22Rv1 (cell line): ENCODE measurements at regions not wholly inside any gene's neighbourhood (a gene's known extent, or its start where the extent isn't known, plus 50 kb on each side); places are given as distances from the start of the nearest gene placed in this dataset.
"Not testable (repeated sequence)": the region's sequence is repeated elsewhere in the genome, so short reads cannot be mapped to it uniquely, and the experiment has no call there.

Experiments
- H3K27ac ChIP-seq: fragments of 450-650 bp; 2 replicates; pipeline ENCODE4 v1.5.1; 2017
- CTCF ChIP-seq: fragments of 450-650 bp; IDR thresholded peaks from 2 replicates; pipeline ENCODE4 v1.5.1; 2017; ENCODE audit warnings: mild to moderate bottlenecking
- ZFX ChIP-seq: fragments of 450-650 bp; IDR thresholded peaks from 2 replicates; pipeline ENCODE4 v1.6.1; 2017; ENCODE audit warnings: antibody characterized with exemption, borderline replicate concordance

GRCh38 chr17:83189044-83190003, 109.9 kb downstream of the METRNL start:
- no peak for TF ChIP-seq ZFX
- no peak for TF ChIP-seq CTCF
- no peak overlapping the region for H3K27ac ChIP-seq

GRCh38 chr17:83190004-83190385, 110.6 kb downstream of the METRNL start:
- TF ChIP-seq ZFX (no peak), CTCF (no peak)
- no peak overlapping the region for H3K27ac ChIP-seq

GRCh38 chr17:83190601-83191387, 111.4 kb downstream of the METRNL start:
- TF ChIP-seq CTCF (no peak), ZFX (no peak)

DNA sequence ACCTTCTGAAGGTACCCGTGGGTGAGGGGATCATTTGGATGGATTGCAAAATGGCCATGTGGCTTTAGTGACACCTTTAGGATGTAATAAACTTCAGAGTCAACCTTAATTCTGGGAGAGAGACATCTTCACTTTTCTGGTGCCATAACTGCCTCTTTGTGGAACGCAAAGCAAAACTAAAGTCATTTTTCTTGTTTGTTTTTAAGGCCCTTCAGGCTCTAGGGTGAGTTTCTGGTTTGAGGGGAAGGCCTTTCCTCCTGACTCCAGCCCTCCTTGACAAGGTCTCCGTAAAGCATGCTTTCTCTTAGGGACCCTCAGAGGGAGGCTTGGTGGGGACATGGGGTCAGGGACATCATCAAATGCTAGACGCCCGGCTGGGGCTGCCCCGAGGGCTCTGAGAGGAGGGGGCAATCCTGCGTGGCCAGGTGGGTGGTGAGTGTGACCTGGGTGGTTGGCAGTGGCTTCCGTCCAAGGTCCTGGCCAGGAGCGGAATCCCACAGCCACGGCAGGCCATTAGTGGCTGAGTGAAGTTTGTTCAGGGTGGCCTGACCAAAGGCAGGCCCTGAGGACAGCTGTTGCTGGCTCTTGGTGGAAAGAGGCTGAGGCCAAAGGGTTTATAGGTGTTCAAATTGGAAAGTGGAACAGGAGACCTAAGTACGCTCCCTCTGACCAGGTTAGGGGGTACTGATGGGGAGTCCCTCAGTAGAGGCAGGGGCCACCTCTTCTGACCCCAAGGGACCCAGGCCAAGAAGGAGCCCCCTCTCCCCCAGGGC, 112.2 kb downstream of the METRNL start:
- TF ChIP-seq CTCF (no peak), ZFX (no peak)
- H3K27ac ChIP-seq, result no peak overlapping the region

More at GRCh38 chr17:83190601-83191387, 111.4 kb downstream of the METRNL start:
- H3K27ac ChIP-seq, result no peak overlapping the region

DNA sequence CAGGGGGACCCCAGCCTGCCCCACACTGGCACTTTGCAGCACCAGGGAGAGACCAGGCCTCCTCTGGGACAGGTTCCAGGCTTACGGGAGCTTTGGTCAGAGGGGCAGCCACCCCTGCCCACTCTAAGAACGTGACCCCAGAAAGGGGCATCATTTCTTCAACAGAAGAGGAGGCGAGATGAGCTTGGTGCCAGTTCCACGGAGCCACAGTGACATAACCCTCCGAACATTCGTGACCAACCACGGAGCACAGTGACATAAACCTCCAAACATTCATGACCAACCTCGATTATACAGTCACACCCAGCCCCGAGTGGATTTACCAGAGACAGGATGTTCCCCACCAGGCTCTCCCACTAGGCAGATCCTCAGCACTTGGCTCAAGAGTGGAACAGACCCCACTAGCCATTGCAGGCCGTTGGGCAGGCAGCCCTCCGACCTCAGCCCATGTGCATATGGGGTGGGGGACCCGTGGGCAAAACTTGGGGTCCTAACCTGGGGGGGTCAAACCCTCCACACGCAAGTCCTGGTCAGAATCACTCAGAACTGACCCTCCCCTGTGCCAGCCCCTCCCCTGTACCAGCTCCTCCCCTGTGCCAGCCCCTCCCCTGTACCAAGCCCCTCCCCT, 112.9 kb downstream of the METRNL start:
- no peak for TF ChIP-seq ZFX
- no peak for TF ChIP-seq CTCF
- no peak overlapping the region for H3K27ac ChIP-seq

GRCh38 chr17:83192789-83193335, 113.5 kb downstream of the METRNL start:
- H3K27ac ChIP-seq, result not testable (repeated sequence)
